Transverse colon (tissue), 4 donors: ENCODE measurements at regions not wholly inside any gene's neighbourhood (a gene's known extent, or its start where the extent isn't known, plus 50 kb on each side); places are given as distances from the start of the nearest gene placed in this dataset.

Experiments
- DNase-seq: peaks from one replicate; pipeline ENCODE4 v3.0.0-alpha.2; 2019
- H3K27ac ChIP-seq, 4 donors: fragments of 200-600 bp; sonication (generic); 2 replicates each; pipeline ENCODE4 v1.5.1; 2016 to 2018; ENCODE audit warnings: inconsistent platforms in 4 of 4
- H3K27me3 ChIP-seq: fragments of 200-600 bp; sonication (generic); 2 replicates; pipeline ENCODE4 v1.5.1; 2017; ENCODE audit warnings: inconsistent platforms
- H3K36me3 ChIP-seq, 4 donors: fragments of 200-600 bp; sonication (generic); 2 replicates each; pipeline ENCODE4 v1.5.1; 2017 to 2019; ENCODE audit warnings: inconsistent platforms in 4 of 4
- H3K4me1 ChIP-seq, 4 donors: fragments of 200-600 bp; sonication (generic); 2 replicates each; pipeline ENCODE4 v1.5.1; 2017 to 2020; ENCODE audit warnings: inconsistent platforms in 4 of 4
- H3K4me3 ChIP-seq, 4 donors: fragments of 200-600 bp; sonication (generic); 1 replicate in 1 of 4; 2 replicates in 3 of 4; pipeline versions ENCODE4 v1.5.1 to v1.6.1; 2017 to 2019; ENCODE audit warnings: inconsistent platforms in 4 of 4
- H3K9me3 ChIP-seq, 2 donors: fragments of 200-600 bp; sonication (generic); 2 replicates each; pipeline ENCODE4 v1.5.1; 2017 to 2019; ENCODE audit warnings: inconsistent platforms in 2 of 2
- EP300 ChIP-seq: sonication (generic); formaldehyde crosslinking; IDR thresholded peaks from one replicate; pipeline ENCODE4 v1.6.1; 2017; ENCODE audit warnings: antibody characterized with exemption, low read depth
- POLR2A ChIP-seq: fragments of 450-650 bp; IDR thresholded peaks from one replicate; pipeline ENCODE4 v1.6.1; 2016; ENCODE audit warnings: antibody characterized with exemption, mild to moderate bottlenecking, moderate library complexity
- POLR2AphosphoS5 ChIP-seq, 3 donors: sonication (generic); formaldehyde crosslinking; IDR thresholded peaks; one replicate each; pipeline ENCODE4 v1.6.1; 2016; ENCODE audit warnings: antibody characterized with exemption in 3 of 3
- WGBS, 2 donors: methylation state at CpG; one replicate each; pipeline ENCODE4 v1.1.5; 2018; ENCODE audit warnings: low coverage in 1 of 2; 5-methylcytosine and 5-hydroxymethylcytosine counted together
- in situ Hi-C, 4 donors: fragments of 200-750 bp; cut with MboI; loops; one replicate each; pipeline versions ENCODE4 v1.15.0 to v1.15.1; 2017; ENCODE audit warnings: low sequenced_read_pairs in 3 of 4, low pct_ligation_motif_present in 1 of 4, low pct_unique_long_range_greater_than_20kb in 1 of 4
- intact Hi-C: fragments of 100-400 bp; cut with DNase I; formaldehyde crosslinking; loops from one replicate; pipeline ENCODE4 v1.15.1; 2023; ENCODE audit warnings: low total_unique reads
- TF ChIP-seq, protein P1 (sequence below), 5 experiments: fragments of 200-600 bp in 3 of 5; fragments of 450-650 bp in 2 of 5; sonication (generic) in 3 of 5; IDR thresholded peaks; 1 replicate in 2 of 5; 2 replicates in 3 of 5; pipeline ENCODE4 v1.5.1; 2016 to 2017; ENCODE audit warnings: antibody characterized with exemption in 5 of 5, inconsistent platforms in 3 of 5, mild to moderate bottlenecking in 2 of 5, moderate library complexity in 1 of 5

DNA sequence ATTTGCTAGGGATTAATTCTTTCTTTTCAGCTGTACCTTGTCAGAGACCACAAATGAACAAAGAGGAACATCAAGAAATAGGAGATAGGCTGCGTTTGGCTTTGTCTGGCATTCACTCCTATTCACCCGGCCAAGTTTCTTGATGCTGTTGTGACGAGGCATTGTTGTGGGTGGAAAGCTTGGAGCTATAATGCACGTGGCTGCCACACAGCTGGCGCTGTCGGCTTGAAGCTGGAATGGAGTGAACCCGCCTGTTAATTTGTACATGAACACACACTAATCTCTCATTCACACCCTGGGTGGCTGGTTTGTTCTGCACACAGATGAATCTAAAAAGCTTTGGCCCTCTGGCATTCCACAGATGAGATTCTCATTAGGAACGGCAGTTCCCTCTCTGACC lies 274.9 kb upstream of the GYPC start:
- no peak overlapping the region for H3K4me3 ChIP-seq
- in situ Hi-C loops (no loop called here), intact Hi-C loops (no loop called here)
- no peaks in the 10 kb centered on the region for H3K27me3 ChIP-seq
- H3K36me3 ChIP-seq: no peaks in the 10 kb centered on the region
- no peaks in the 10 kb centered on the region for H3K4me1 ChIP-seq
- TF ChIP-seq EP300: no peak
- no peak for TF ChIP-seq POLR2AphosphoS5 (IDR thresholded peaks at IDR 0.05)
- no peak for TF ChIP-seq POLR2A
- TF ChIP-seq, protein P1, sequence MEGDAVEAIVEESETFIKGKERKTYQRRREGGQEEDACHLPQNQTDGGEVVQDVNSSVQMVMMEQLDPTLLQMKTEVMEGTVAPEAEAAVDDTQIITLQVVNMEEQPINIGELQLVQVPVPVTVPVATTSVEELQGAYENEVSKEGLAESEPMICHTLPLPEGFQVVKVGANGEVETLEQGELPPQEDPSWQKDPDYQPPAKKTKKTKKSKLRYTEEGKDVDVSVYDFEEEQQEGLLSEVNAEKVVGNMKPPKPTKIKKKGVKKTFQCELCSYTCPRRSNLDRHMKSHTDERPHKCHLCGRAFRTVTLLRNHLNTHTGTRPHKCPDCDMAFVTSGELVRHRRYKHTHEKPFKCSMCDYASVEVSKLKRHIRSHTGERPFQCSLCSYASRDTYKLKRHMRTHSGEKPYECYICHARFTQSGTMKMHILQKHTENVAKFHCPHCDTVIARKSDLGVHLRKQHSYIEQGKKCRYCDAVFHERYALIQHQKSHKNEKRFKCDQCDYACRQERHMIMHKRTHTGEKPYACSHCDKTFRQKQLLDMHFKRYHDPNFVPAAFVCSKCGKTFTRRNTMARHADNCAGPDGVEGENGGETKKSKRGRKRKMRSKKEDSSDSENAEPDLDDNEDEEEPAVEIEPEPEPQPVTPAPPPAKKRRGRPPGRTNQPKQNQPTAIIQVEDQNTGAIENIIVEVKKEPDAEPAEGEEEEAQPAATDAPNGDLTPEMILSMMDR (IDR thresholded peaks at IDR 0.05): no peak
- no peaks in the 10 kb centered on the region for H3K9me3 ChIP-seq
- no peak overlapping the region for H3K27ac ChIP-seq
- no peak for DNase-seq
- 79 to 80% methylated on average over 1 to 8 of the region's 8 CpGs for WGBS, 2 donors

DNA sequence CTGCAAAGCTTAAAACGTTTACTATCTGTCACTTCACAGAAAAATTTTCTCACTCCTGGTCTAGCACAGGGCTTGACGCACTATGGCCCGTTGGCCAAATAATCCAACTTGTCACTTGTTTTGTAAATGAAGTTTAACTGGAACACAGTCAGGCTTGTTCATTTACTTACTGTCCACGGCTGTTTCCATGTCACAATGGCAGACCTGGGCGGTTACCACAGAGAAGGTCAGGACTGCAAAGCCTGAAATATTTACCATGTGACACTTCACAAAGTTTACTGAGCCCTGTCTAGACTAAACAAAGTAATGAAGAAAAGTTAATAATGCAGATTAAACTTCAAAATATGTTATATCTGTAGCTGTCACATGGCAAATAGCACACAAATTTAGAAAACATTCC lies 273.0 kb upstream of the GYPC start:
- TF ChIP-seq, protein P1 (IDR thresholded peaks at IDR 0.05): no peak
- no peak for TF ChIP-seq POLR2A
- TF ChIP-seq EP300: no peak
- TF ChIP-seq POLR2AphosphoS5 (IDR thresholded peaks at IDR 0.05): no peak

GRCh38 chr2:126383800-126384199 lies 272.2 kb upstream of the GYPC start:
- no peak for DNase-seq
- in situ Hi-C loops (no loop called here), intact Hi-C loops (no loop called here)
- H3K27me3 ChIP-seq: no peaks in the 10 kb centered on the region
- no peak for TF ChIP-seq EP300
- TF ChIP-seq POLR2A: no peak
- no peak for TF ChIP-seq POLR2AphosphoS5 (IDR thresholded peaks at IDR 0.05)
- TF ChIP-seq, protein P1 (IDR thresholded peaks at IDR 0.05): no peak
- H3K4me1 ChIP-seq: no peaks in the 10 kb centered on the region
- peaks cover 3 to 9% of the 10 kb centered on the region in 2 donors for H3K9me3 ChIP-seq
- H3K4me3 ChIP-seq: no peak overlapping the region
- H3K36me3 ChIP-seq: no peaks in the 10 kb centered on the region
- no peak overlapping the region for H3K27ac ChIP-seq

More for the DNA sequence above, 273.0 kb upstream of the GYPC start:
- intact Hi-C loops (no loop called here), in situ Hi-C loops (no loop called here)
- no peaks in the 10 kb centered on the region for H3K36me3 ChIP-seq
- peaks cover 3 to 9% of the 10 kb centered on the region in 2 donors for H3K9me3 ChIP-seq
- no peak for DNase-seq
- WGBS, 2 donors: 79 to 89% methylated on average over 3 to 5 of the region's 5 CpGs
- H3K27ac ChIP-seq: no peak overlapping the region
- H3K4me3 ChIP-seq: no peak overlapping the region
- no peaks in the 10 kb centered on the region for H3K4me1 ChIP-seq
- no peaks in the 10 kb centered on the region for H3K27me3 ChIP-seq

GRCh38 chr2:126385441-126385840 lies 270.5 kb upstream of the GYPC start:
- in situ Hi-C loops: no loop called here
- intact Hi-C loops: no loop called here

More at GRCh38 chr2:126385441-126385840, 270.5 kb upstream of the GYPC start:
- Histone ChIP-seq H3K36me3 (no peaks in the 10 kb centered on the region), H3K27me3 (no peaks in the 10 kb centered on the region), H3K9me3 (peaks cover 3 to 9% of the 10 kb centered on the region in 2 donors), H3K27ac (no peak overlapping the region), H3K4me3 (no peak overlapping the region), H3K4me1 (no peaks in the 10 kb centered on the region)
- DNase-seq: no peak
- no peak for TF ChIP-seq POLR2A
- no peak for TF ChIP-seq POLR2AphosphoS5 (IDR thresholded peaks at IDR 0.05)
- TF ChIP-seq, protein P1 (IDR thresholded peaks at IDR 0.05): no peak
